ENCODE measurements at regions not wholly inside any gene's neighbourhood (a gene's known extent, or its start where the extent isn't known, plus 50 kb on each side); places are given as distances from the start of the nearest gene placed in this dataset.

- in situ Hi-C loops (cut with HindIII; ENCODE audit: extremely low pct_ligation_motif_present, low pct_unique_long_range_greater_than_20kb) (no loop called here), intact Hi-C loops (cut with micrococcal nuclease; ENCODE audit: unreplicated experiment) (no loop called here)
- H3K4me2 ChIP-seq (ENCODE audit: low read depth, low read length): no peak overlapping the region
- no peak overlapping the region for H3K27ac ChIP-seq (ENCODE audit: extremely low read length, insufficient read depth, low read length)
- H3K4me3 ChIP-seq (replicated peaks in 1 of 3; ENCODE audit: insufficient read depth in 1 of 3, low read depth in 2 of 3, low read length in 3 of 3): no peak overlapping the region
- H3K36me3 ChIP-seq (replicated peaks in 1 of 2; ENCODE audit: control insufficient read depth in 1 of 2, insufficient read depth in 2 of 2, low read length in 2 of 2): no peaks in the 10 kb centered on the region
- H3K27me3 ChIP-seq (ENCODE audit: control insufficient read depth in 1 of 2, insufficient read depth in 2 of 2, low read length in 2 of 2): no peaks in the 10 kb centered on the region
- FAIRE-seq: no peak
- no peaks in the 10 kb centered on the region for H3K79me2 ChIP-seq (ENCODE audit: insufficient read depth, low read length)
- no TSS peak for BruUV-seq (replicated peaks)
- H4K20me1 ChIP-seq (ENCODE audit: insufficient read depth, low read length): no peaks in the 10 kb centered on the region
- ChIA-PET CTCF (ENCODE audit: low intra/inter-chr PET ratio, low total read pairs) (no interaction called here), POLR2A (no interaction called here)
- no peak overlapping the region for H3K9ac ChIP-seq (ENCODE audit: insufficient read depth, low read depth, low read length)
- no peak for ATAC-seq
- no peaks in the 10 kb centered on the region for H3K9me3 ChIP-seq (ENCODE audit: low read length)
- H3K4me1 ChIP-seq (ENCODE audit: insufficient read depth, low read length): no peaks in the 10 kb centered on the region
- DNase-seq (ENCODE audit: low spot score): no peak
- H2AFZ ChIP-seq (ENCODE audit: low read length): no peak overlapping the region
- no peak for TF ChIP-seq AGO1 (IDR thresholded peaks at IDR 0.05; ENCODE audit: low read depth, low read length, poor library complexity, severe bottlenecking)
- no peak for TF ChIP-seq U2AF2 (IDR thresholded peaks at IDR 0.05; ENCODE audit: low read depth, low read length)
- no peak for TF ChIP-seq SRSF9 (IDR thresholded peaks at IDR 0.05; ENCODE audit: borderline replicate concordance, insufficient read depth, low read depth, low read length, poor library complexity, severe bottlenecking)
- TF ChIP-seq, protein P1, sequence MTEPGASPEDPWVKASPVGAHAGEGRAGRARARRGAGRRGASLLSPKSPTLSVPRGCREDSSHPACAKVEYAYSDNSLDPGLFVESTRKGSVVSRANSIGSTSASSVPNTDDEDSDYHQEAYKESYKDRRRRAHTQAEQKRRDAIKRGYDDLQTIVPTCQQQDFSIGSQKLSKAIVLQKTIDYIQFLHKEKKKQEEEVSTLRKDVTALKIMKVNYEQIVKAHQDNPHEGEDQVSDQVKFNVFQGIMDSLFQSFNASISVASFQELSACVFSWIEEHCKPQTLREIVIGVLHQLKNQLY (CRISPR knock-in tag; IDR thresholded peaks at IDR 0.05): no peak
- TF ChIP-seq JUNB (CRISPR knock-in tag; IDR thresholded peaks at IDR 0.05; ENCODE audit: borderline replicate concordance): no peak
- TF ChIP-seq, protein P2, sequence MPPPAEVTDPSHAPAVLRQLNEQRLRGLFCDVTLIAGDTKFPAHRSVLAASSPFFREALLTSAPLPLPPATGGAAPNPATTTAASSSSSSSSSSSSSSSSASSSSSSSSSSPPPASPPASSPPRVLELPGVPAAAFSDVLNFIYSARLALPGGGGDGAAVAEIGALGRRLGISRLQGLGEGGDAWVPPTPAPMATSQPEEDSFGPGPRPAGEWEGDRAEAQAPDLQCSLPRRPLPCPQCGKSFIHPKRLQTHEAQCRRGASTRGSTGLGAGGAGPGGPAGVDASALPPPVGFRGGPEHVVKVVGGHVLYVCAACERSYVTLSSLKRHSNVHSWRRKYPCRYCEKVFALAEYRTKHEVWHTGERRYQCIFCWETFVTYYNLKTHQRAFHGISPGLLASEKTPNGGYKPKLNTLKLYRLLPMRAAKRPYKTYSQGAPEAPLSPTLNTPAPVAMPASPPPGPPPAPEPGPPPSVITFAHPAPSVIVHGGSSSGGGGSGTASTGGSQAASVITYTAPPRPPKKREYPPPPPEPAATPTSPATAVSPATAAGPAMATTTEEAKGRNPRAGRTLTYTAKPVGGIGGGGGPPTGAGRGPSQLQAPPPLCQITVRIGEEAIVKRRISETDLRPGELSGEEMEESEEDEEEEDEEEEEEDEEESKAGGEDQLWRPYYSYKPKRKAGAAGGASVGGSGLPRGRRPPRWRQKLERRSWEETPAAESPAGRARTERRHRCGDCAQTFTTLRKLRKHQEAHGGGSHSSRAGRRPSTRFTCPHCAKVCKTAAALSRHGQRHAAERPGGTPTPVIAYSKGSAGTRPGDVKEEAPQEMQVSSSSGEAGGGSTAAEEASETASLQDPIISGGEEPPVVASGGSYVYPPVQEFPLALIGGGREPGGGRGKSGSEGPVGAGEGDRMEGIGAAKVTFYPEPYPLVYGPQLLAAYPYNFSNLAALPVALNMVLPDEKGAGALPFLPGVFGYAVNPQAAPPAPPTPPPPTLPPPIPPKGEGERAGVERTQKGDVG (CRISPR knock-in tag; IDR thresholded peaks at IDR 0.05; ENCODE audit: borderline replicate concordance): no peak
- TF ChIP-seq, protein P3, sequence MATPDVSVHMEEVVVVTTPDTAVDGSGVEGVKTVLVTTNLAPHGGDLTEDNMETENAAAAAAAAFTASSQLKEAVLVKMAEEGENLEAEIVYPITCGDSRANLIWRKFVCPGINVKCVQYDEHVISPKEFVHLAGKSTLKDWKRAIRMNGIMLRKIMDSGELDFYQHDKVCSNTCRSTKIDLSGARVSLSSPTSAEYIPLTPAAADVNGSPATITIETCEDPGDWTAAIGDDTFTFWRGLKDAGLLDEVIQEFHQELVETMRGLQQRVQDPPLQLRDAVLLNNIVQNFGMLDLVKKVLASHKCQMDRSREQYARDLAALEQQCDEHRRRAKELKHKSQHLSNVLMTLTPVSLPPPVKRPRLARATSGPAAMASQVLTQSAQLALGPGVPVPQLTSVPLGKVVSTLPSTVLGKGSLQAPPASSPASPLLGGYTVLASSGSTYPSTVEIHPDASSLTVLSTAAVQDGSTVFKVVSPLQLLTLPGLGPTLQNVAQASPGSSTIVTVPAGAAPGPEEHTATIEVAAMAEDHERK (CRISPR knock-in tag; IDR thresholded peaks at IDR 0.05; ENCODE audit: low read depth): no peak
- TF ChIP-seq ZNF672 (CRISPR knock-in tag; IDR thresholded peaks at IDR 0.05): no peak
- TF ChIP-seq, protein P4, sequence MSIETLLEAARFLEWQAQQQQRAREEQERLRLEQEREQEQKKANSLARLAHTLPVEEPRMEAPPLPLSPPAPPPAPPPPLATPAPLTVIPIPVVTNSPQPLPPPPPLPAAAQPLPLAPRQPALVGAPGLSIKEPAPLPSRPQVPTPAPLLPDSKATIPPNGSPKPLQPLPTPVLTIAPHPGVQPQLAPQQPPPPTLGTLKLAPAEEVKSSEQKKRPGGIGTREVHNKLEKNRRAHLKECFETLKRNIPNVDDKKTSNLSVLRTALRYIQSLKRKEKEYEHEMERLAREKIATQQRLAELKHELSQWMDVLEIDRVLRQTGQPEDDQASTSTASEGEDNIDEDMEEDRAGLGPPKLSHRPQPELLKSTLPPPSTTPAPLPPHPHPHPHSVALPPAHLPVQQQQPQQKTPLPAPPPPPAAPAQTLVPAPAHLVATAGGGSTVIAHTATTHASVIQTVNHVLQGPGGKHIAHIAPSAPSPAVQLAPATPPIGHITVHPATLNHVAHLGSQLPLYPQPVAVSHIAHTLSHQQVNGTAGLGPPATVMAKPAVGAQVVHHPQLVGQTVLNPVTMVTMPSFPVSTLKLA (IDR thresholded peaks at IDR 0.05): no peak
- TF ChIP-seq TCF7 (IDR thresholded peaks at IDR 0.05; ENCODE audit: low read depth): no peak
- TF ChIP-seq THAP8 (CRISPR knock-in tag; IDR thresholded peaks at IDR 0.05; ENCODE audit: borderline replicate concordance): no peak
- TF ChIP-seq ZSCAN21 (CRISPR knock-in tag; IDR thresholded peaks at IDR 0.05; ENCODE audit: borderline replicate concordance): no peak
- no peak for TF ChIP-seq PTBP1 (IDR thresholded peaks at IDR 0.05; ENCODE audit: low read depth, low read length, poor library complexity, severe bottlenecking)
- TF ChIP-seq SMAD9 (CRISPR knock-in tag; IDR thresholded peaks at IDR 0.05): no peak
- TF ChIP-seq, protein P5, sequence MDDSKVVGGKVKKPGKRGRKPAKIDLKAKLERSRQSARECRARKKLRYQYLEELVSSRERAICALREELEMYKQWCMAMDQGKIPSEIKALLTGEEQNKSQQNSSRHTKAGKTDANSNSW (CRISPR knock-in tag; IDR thresholded peaks at IDR 0.05; ENCODE audit: borderline replicate concordance): no peak
- no peak for TF ChIP-seq NR2F2 (IDR thresholded peaks at IDR 0.05; ENCODE audit: borderline replicate concordance, low read depth)
- TF ChIP-seq NFATC3 (CRISPR knock-in tag; IDR thresholded peaks at IDR 0.05): no peak
- WGBS (ENCODE audit: low lambda C conversion rate): 57% methylated on average over 1 of the region's 1 CpG
Measured at GRCh38 chr1:115906627-115907026, 65.7 kb upstream of the NHLH2 start.
